Fibroblast of mammary gland (primary cell): ENCODE measurements at regions not wholly inside any gene's neighbourhood (a gene's known extent, or its start where the extent isn't known, plus 50 kb on each side); places are given as distances from the start of the nearest gene placed in this dataset.
A peak's percentile ranks its signal among the peaks of the same experiment; 100 is the strongest.

Source experiments
- DNase-seq: peaks from one replicate; pipeline ENCODE4 v3.0.0-alpha.2; 2010; ENCODE audit warnings: low read depth
- H3K4me3 ChIP-seq: 2 replicates; pipeline ENCODE4 v1.5.1; 2011; ENCODE audit warnings: low read depth, mild to moderate bottlenecking, low read length, moderate library complexity; ENCODE audit not compliant: control insufficient read depth
- TF ChIP-seq, protein P1 (sequence below): conservative IDR thresholded peaks from 2 replicates; pipeline ENCODE4 v1.5.1; 2011; ENCODE audit warnings: low read depth, low read length, inconsistent platforms; ENCODE audit not compliant: control insufficient read depth, insufficient read depth

DNA sequence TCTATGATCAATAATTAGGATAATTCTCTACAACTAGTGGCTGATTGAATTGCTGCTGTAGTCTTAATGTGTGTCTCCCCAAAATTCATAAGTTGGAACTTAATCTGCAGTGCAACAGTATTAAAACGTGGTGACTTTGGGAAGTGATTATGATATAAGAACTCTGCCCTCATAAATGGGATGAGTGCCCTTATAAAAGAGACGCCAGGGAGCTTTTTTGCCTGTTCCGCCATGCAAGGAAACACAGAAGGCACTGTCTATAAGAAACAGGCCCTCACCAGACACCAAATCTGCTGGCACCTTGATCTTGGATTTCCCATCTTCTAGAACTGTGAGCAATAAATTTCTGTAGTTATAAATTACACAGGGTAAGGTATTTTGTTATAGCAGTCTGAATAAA is 161.0 kb downstream of the ALX1 start:
- no peak overlapping the region for H3K4me3 ChIP-seq
- TF ChIP-seq, protein P1, sequence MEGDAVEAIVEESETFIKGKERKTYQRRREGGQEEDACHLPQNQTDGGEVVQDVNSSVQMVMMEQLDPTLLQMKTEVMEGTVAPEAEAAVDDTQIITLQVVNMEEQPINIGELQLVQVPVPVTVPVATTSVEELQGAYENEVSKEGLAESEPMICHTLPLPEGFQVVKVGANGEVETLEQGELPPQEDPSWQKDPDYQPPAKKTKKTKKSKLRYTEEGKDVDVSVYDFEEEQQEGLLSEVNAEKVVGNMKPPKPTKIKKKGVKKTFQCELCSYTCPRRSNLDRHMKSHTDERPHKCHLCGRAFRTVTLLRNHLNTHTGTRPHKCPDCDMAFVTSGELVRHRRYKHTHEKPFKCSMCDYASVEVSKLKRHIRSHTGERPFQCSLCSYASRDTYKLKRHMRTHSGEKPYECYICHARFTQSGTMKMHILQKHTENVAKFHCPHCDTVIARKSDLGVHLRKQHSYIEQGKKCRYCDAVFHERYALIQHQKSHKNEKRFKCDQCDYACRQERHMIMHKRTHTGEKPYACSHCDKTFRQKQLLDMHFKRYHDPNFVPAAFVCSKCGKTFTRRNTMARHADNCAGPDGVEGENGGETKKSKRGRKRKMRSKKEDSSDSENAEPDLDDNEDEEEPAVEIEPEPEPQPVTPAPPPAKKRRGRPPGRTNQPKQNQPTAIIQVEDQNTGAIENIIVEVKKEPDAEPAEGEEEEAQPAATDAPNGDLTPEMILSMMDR = no peak
- no peak for DNase-seq

DNA sequence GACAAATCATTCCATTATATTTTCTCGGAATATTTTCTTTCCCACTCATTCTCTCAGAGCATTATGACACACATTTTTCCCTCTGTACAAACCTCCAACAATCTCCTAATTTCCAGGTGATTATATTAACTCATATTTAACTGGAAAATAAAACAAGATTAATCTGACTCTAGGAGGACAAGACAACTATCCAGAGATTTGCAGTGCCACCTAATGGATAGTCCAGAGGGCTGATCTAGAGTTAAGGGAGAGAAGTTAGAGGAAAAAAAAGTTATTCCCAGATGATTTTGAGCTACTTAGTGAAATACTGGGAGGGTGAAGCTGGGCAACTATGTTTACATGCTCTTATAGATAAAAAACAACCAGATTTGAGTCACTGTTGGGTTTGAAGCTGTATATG is 161.7 kb downstream of the ALX1 start:
- H3K4me3 ChIP-seq = no peak overlapping the region
- peak; percentile 9 for DNase-seq
- TF ChIP-seq, protein P1 = peak; percentile 24

DNA sequence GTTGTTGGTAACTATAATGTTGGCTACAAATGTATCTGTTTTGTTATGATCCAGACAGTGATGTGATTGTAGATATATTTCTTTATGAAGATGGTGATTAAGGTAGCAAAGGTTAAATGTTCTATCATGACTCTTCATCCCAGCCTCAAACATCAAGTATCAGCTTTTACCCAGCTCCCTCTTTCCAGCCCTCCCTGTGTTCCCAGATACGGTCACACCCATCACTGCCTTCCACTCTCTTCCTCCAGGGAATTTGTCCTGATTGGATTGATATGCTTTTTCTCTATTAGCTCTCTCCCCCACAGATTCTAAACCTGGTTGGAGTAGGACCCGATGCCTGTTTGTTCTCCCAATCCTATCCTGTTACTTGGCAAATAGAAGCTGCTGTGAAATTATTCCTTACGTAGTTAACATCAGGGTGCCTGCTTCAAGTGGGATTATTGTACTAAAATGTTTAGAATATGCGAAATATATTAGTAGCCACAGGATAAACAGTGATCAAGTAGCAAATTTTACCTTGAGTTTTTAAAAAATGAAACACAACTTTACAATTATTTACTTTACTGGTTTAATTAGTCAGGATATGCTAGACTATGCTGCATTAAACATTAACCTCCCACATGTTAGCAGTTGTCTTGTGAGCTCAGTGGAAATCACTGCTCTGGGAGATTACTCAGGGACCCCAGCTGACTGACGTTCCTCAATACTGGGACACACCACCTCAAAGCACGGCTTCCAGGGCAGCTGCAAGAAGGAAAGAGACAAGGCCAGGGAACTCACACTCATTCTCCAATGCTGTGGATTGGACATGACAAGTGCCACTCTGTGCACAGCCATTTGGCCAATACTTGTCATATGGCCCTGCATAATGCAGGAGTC is 165.3 kb downstream of the ALX1 start:
- TF ChIP-seq, protein P1 = no peak
- no peak overlapping the region for H3K4me3 ChIP-seq
- DNase-seq = no peak

DNA sequence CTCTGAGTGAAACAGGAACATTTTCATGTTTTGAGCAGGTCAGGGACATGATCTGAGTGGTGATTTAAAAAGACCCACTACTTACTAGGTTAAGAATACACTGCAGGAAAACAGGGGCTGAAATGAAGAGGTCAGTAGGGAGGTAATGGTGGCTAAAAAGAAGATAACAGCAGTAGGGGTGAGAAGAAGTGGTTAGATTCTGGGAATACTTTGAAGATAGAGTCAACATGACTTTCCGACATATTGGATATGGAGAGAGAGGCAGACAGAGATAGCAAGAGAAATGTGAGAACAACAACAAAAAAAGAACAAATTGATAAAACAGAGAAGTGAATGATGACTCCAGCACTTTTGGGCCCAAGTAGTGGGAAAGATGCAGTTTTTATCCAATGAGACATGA is 168.0 kb downstream of the ALX1 start:
- TF ChIP-seq, protein P1 = no peak

DNA sequence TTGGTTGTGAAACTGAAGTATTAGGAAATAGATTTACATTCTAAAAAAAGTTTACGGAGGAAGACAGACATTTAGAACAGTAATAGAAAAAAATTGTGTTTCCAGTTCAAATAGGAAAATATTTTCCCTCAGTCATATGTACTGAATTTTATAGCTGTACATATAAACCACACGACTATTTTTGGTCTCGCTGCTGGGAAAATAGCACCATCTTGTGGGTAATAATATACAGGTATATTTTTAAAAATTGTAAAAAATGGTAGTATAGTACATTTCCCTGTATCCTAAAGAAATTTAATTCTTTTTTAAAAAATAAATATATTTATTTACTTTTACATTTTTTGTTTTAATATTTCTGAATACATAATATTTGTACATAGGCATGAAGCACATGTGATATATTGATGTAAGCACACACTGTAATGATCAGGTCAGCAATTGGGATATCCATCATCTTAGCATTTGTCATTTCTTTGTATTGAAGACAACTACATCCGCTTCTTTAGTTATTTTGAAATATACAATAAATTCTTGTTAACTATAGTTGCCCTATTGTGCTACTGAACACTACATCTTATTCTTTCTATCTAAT is 168.6 kb downstream of the ALX1 start:
- TF ChIP-seq, protein P1 = peak; percentile 40
- H3K4me3 ChIP-seq = no peak overlapping the region
- DNase-seq = peak; percentile 15

More for the DNA sequence above, 168.0 kb downstream of the ALX1 start:
- no peak overlapping the region for H3K4me3 ChIP-seq
- DNase-seq = no peak

DNA sequence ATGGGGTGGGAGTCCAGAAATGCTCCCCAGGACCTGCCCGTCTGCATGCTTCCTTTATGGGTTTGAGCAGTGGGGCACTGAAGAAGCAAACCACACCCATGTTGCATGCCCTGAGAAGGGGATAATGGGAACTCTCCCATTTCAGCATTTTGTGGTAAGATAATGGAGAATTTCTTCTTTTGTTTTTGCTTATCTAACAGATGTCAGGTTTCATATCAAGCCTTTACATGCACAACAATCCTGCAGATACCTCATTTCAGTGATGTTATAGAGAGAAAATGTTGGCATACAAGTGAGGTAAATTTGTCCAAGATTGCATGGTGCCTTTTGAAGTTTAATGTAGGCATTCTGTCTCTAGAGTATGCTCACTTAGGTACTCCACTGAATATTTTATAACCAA is 177.0 kb downstream of the ALX1 start:
- no peak for DNase-seq
- TF ChIP-seq, protein P1 = no peak
- no peak overlapping the region for H3K4me3 ChIP-seq
